Loucy (cell line): ENCODE measurements at regions not wholly inside any gene's neighbourhood (a gene's known extent, or its start where the extent isn't known, plus 50 kb on each side); places are given as distances from the start of the nearest gene placed in this dataset.

Experiments
- H2AFZ ChIP-seq: fragments of 200-600 bp; sonication (generic); 2 replicates; pipeline ENCODE4 v1.6.0; 2016; ENCODE audit warnings: antibody characterized with exemption, mild to moderate bottlenecking, low read length, moderate library complexity
- H3F3A ChIP-seq: fragments of 200-600 bp; 2 replicates; pipeline ENCODE4 v1.6.0; 2016; ENCODE audit warnings: antibody characterized with exemption, low read depth, mild to moderate bottlenecking
- H3K27me3 ChIP-seq: fragments of 200-600 bp; sonication (generic); 2 replicates; pipeline ENCODE4 v1.6.1; 2014; ENCODE audit warnings: low read length, mild to moderate bottlenecking; ENCODE audit not compliant: insufficient read depth, poor library complexity, severe bottlenecking
- H3K36me3 ChIP-seq: fragments of 200-600 bp; sonication (generic); 2 replicates; pipeline ENCODE4 v1.6.1; 2016; ENCODE audit warnings: low read length; ENCODE audit not compliant: insufficient read depth
- H3K4me1 ChIP-seq: fragments of 200-600 bp; sonication (generic); 2 replicates; pipeline ENCODE4 v1.5.1; 2014; ENCODE audit warnings: low read length, mild to moderate bottlenecking; ENCODE audit not compliant: insufficient read depth, poor library complexity, severe bottlenecking
- H3K4me2 ChIP-seq: fragments of 200-600 bp; sonication (generic); 2 replicates; pipeline ENCODE4 v1.6.0; 2014; ENCODE audit warnings: antibody characterized with exemption, low read length, low read depth, mild to moderate bottlenecking; ENCODE audit not compliant: poor library complexity, severe bottlenecking
- H3K4me3 ChIP-seq: fragments of 200-600 bp; sonication (generic); 2 replicates; pipeline ENCODE4 v1.5.1; 2014; ENCODE audit warnings: low read length, mild to moderate bottlenecking, mixed read lengths; ENCODE audit not compliant: poor library complexity, severe bottlenecking
- H3K79me2 ChIP-seq: fragments of 200-600 bp; sonication (generic); 2 replicates; pipeline ENCODE4 v1.6.1; 2014; ENCODE audit warnings: low read length; ENCODE audit not compliant: insufficient read depth
- H3K9ac ChIP-seq: fragments of 200-600 bp; sonication (generic); 2 replicates; pipeline ENCODE4 v1.6.0; 2014; ENCODE audit warnings: mild to moderate bottlenecking, low read depth, low read length, moderate library complexity; ENCODE audit not compliant: poor library complexity, severe bottlenecking
- H3K9me2 ChIP-seq: fragments of 200-600 bp; sonication (generic); replicated peaks from 2 replicates; pipeline ENCODE4 v1.6.1; 2016; ENCODE audit warnings: low read depth, low read length, mixed read lengths
- H3K9me3 ChIP-seq: fragments of 200-600 bp; sonication (generic); 2 replicates; pipeline ENCODE4 v1.6.1; 2014; ENCODE audit warnings: mild to moderate bottlenecking, antibody characterized with exemption, low read length, low read depth; ENCODE audit not compliant: insufficient read depth
- H4K20me1 ChIP-seq: fragments of 200-600 bp; sonication (generic); 2 replicates; pipeline ENCODE4 v1.6.0; 2014; ENCODE audit warnings: antibody characterized with exemption, low read length, mild to moderate bottlenecking; ENCODE audit not compliant: insufficient read depth, poor library complexity, severe bottlenecking
- CTCF ChIP-seq: fragments of 200-600 bp; sonication (generic); conservative IDR thresholded peaks from 2 replicates; pipeline ENCODE4 v1.5.1; 2014; ENCODE audit warnings: mild to moderate bottlenecking, antibody characterized with exemption, low read length
- EZH2phosphoT487 ChIP-seq: fragments of 200-600 bp; IDR thresholded peaks from 2 replicates; pipeline ENCODE4 v1.6.1; 2018; ENCODE audit warnings: antibody characterized with exemption, mild to moderate bottlenecking, moderate library complexity, borderline replicate concordance

- no peak overlapping the region for H3K4me2 ChIP-seq
- H3K4me1 ChIP-seq = no peaks in the 10 kb centered on the region
- no peak for TF ChIP-seq EZH2phosphoT487
- no peak for TF ChIP-seq CTCF
- no peak overlapping the region for H3K9ac ChIP-seq
- H3K4me3 ChIP-seq = no peak overlapping the region
- no peaks in the 10 kb centered on the region for H4K20me1 ChIP-seq
- H3K27me3 ChIP-seq = no peaks in the 10 kb centered on the region
- no peaks in the 10 kb centered on the region for H3F3A ChIP-seq
- H3K9me3 ChIP-seq = no peaks in the 10 kb centered on the region
- H3K79me2 ChIP-seq = no peaks in the 10 kb centered on the region
- H2AFZ ChIP-seq = no peak overlapping the region
- no peaks in the 10 kb centered on the region for H3K9me2 ChIP-seq
- no peaks in the 10 kb centered on the region for H3K36me3 ChIP-seq
Measured at GRCh38 chr12:105834496-105834895, 304.3 kb downstream of the NUAK1 start.

DNA sequence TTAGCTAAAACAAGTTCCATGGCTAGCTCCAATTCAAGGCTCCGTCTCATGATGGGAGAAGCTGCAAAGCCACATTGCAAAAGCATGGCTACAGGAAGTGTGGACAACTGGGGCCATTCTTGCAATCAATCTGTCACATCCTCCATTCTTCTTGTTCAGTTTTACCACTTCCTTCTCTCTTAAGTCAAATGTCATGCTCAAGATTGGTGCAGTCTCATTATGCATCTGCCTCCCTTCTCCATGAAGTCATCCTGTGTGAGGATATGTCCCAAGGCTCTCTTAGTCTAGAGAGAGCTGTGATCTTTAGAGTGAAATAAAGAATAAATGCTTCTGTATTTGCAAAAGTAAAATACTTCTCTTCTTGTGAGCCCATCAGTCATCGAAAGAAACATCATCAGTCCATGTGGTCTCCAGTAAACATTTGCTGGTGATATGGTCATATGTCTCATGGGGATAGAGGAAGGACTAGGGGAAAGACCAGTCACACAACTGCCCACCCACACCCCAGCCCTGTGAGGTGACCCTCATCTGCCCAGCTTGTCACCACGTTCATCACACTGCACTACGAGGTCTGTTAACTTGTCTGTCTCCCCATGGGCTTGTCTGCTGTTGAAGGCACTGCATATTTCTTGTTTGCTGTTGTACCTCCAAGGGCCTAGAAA lies 303.0 kb downstream of the NUAK1 start:
- H3F3A ChIP-seq = no peaks in the 10 kb centered on the region
- no peaks in the 10 kb centered on the region for H3K79me2 ChIP-seq
- no peak overlapping the region for H3K9ac ChIP-seq
- no peaks in the 10 kb centered on the region for H3K36me3 ChIP-seq
- H3K4me1 ChIP-seq = no peaks in the 10 kb centered on the region
- no peaks in the 10 kb centered on the region for H3K9me3 ChIP-seq
- no peak overlapping the region for H3K4me2 ChIP-seq
- H4K20me1 ChIP-seq = no peaks in the 10 kb centered on the region
- no peak overlapping the region for H3K4me3 ChIP-seq
- no peaks in the 10 kb centered on the region for H3K9me2 ChIP-seq
- H3K27me3 ChIP-seq = no peaks in the 10 kb centered on the region
- TF ChIP-seq CTCF = no peak
- TF ChIP-seq EZH2phosphoT487 = no peak
- no peak overlapping the region for H2AFZ ChIP-seq

GRCh38 chr12:105836242-105836622 lies 302.5 kb downstream of the NUAK1 start:
- Histone ChIP-seq H4K20me1 (no peaks in the 10 kb centered on the region), H3F3A (no peaks in the 10 kb centered on the region), H3K4me1 (no peaks in the 10 kb centered on the region), H2AFZ (no peak overlapping the region), H3K4me2 (no peak overlapping the region), H3K9me3 (no peaks in the 10 kb centered on the region), H3K79me2 (no peaks in the 10 kb centered on the region), H3K9me2 (no peaks in the 10 kb centered on the region), H3K4me3 (no peak overlapping the region), H3K9ac (no peak overlapping the region), H3K36me3 (no peaks in the 10 kb centered on the region), H3K27me3 (no peaks in the 10 kb centered on the region)
- no peak for TF ChIP-seq CTCF
- TF ChIP-seq EZH2phosphoT487 = no peak
